Endothelial cell of umbilical vein (primary cell): ENCODE measurements at regions not wholly inside any gene's neighbourhood (a gene's known extent, or its start where the extent isn't known, plus 50 kb on each side); places are given as distances from the start of the nearest gene placed in this dataset.

Source experiments
- BruUV-seq: library from RNA; stranded (reverse); fragments of 400-500 nt; replicated peaks from 2 replicates; lab custom pipeline; 2021; lab: Mats Ljungman, UMichigan
- CTCF ChIA-PET: fragments of 300-600, 350-600 bp; sonication (Branson Sonifier 250); formaldehyde crosslinking; loops from one replicate; lab custom pipeline; 2021; ENCODE audit warnings: antibody characterized with exemption, inconsistent platforms; lab: Charles Lee
- POLR2A ChIA-PET: fragments of 300-600, 350-600 bp; sonication (Branson Sonifier 250); formaldehyde crosslinking; loops from one replicate; lab custom pipeline; 2021; ENCODE audit warnings: antibody characterized with exemption, inconsistent platforms; lab: Charles Lee
- DNase-seq: peaks from one replicate; pipeline ENCODE4 v3.0.0-alpha.2; 2011; ENCODE audit warnings: low read depth, low spot score
- FAIRE-seq: peaks from 2 replicates; lab custom pipeline; 2011; peaks lifted over from hg19 to GRCh38; lab: Jason Lieb, UNC
- H2AFZ ChIP-seq: 2 replicates; pipeline ENCODE4 v1.6.0; 2012; ENCODE audit warnings: low read depth, low read length, control low read depth, inconsistent platforms
- H3K27ac ChIP-seq: 2 replicates; pipeline ENCODE4 v1.5.1; 2011; ENCODE audit warnings: low read depth, mild to moderate bottlenecking, control low read depth, low read length, moderate library complexity; ENCODE audit not compliant: insufficient read depth
- H3K27me3 ChIP-seq, 2 experiments: 2 replicates each; pipeline versions ENCODE4 v1.6.0 to v1.6.1; 2011; ENCODE audit warnings: low read length in 2 of 2, mixed read lengths in 1 of 2; ENCODE audit not compliant: control insufficient read depth in 2 of 2, insufficient read depth in 2 of 2
- H3K36me3 ChIP-seq, 2 experiments: 2 replicates in 1 of 2; 3 replicates in 1 of 2; pipeline ENCODE4 v1.5.1; 2011; ENCODE audit warnings: low read length in 2 of 2, mild to moderate bottlenecking in 1 of 2, moderate library complexity in 1 of 2; ENCODE audit not compliant: control insufficient read depth in 2 of 2, insufficient read depth in 2 of 2; ENCODE audit errors: extremely low read depth in 1 of 2
- H3K4me1 ChIP-seq: 3 replicates; pipeline ENCODE4 v1.5.1; 2011; ENCODE audit warnings: mild to moderate bottlenecking, low read length; ENCODE audit not compliant: control insufficient read depth, insufficient read depth; ENCODE audit errors: extremely low read depth
- H3K4me2 ChIP-seq: 2 replicates; pipeline ENCODE4 v1.6.1; 2011; ENCODE audit warnings: low read length, control low read depth, mixed read lengths; ENCODE audit not compliant: insufficient read depth
- H3K4me3 ChIP-seq, 3 experiments: fragments of 200-600 bp in 1 of 3; sonication (generic), shearing (Covaris generic) in 1 of 3; replicated peaks in 1 of 3; 2 replicates each; pipeline ENCODE4 v1.5.1; 2011 to 2016; ENCODE audit warnings: control low read depth in 3 of 3, low read length in 3 of 3, mild to moderate bottlenecking in 2 of 3, inconsistent platforms in 1 of 3, low read depth in 1 of 3, moderate library complexity in 1 of 3; ENCODE audit not compliant: insufficient read depth in 1 of 3
- H3K79me2 ChIP-seq: 2 replicates; pipeline ENCODE4 v1.6.0; 2012; ENCODE audit warnings: low read length, inconsistent platforms; ENCODE audit not compliant: control insufficient read depth, insufficient read depth
- H3K9ac ChIP-seq: replicated peaks from 2 replicates; pipeline ENCODE3; 2011; ENCODE audit warnings: low read length, control low read depth; ENCODE audit not compliant: insufficient read depth; ENCODE audit errors: extremely low read depth
- H3K9me1 ChIP-seq: replicated peaks from 3 replicates; pipeline ENCODE4 v1.6.0; 2011; ENCODE audit warnings: mild to moderate bottlenecking, low read length; ENCODE audit not compliant: control insufficient read depth, insufficient read depth; ENCODE audit errors: extremely low read depth
- H3K9me3 ChIP-seq: replicated peaks from 2 replicates; pipeline ENCODE4 v1.5.1; 2012; ENCODE audit warnings: low read length, inconsistent platforms; ENCODE audit not compliant: control insufficient read depth, insufficient read depth
- H4K20me1 ChIP-seq: replicated peaks from 2 replicates; pipeline ENCODE3; 2011; ENCODE audit warnings: mild to moderate bottlenecking, low read length; ENCODE audit not compliant: control insufficient read depth, insufficient read depth; ENCODE audit errors: extremely low read depth
- EZH2 ChIP-seq: IDR thresholded peaks from 2 replicates; pipeline ENCODE4 v1.6.1; 2012; ENCODE audit warnings: borderline replicate concordance, low read depth, mild to moderate bottlenecking, moderate library complexity, low read length, inconsistent platforms; ENCODE audit not compliant: severe bottlenecking
- FOS ChIP-seq: IDR thresholded peaks from 2 replicates; pipeline ENCODE4 v1.6.1; 2011; ENCODE audit warnings: mild to moderate bottlenecking, low read length, moderate library complexity, borderline replicate concordance; ENCODE audit not compliant: insufficient read depth
- GATA2 ChIP-seq: IDR thresholded peaks from 2 replicates; pipeline ENCODE4 v1.7.0; 2011; ENCODE audit warnings: low read depth, mild to moderate bottlenecking, moderate library complexity, mixed read lengths, low read length; ENCODE audit not compliant: insufficient read length, insufficient read depth
- JUN ChIP-seq: IDR thresholded peaks from 2 replicates; pipeline ENCODE4 v1.6.1; 2011; ENCODE audit warnings: borderline replicate concordance, low read depth; ENCODE audit not compliant: insufficient read length, insufficient read depth
- MYC ChIP-seq: IDR thresholded peaks from one replicate; pipeline ENCODE4 v1.6.1; 2011; ENCODE audit warnings: mild to moderate bottlenecking, low read depth, low read length
- POLR2A ChIP-seq: IDR thresholded peaks from 2 replicates; pipeline ENCODE4 v1.6.1; 2012; ENCODE audit warnings: low read depth, mild to moderate bottlenecking, control low read depth, low read length
- POLR2AphosphoS5 ChIP-seq: IDR thresholded peaks from 2 replicates; pipeline ENCODE4 v1.6.1; 2012; ENCODE audit warnings: low read depth, mild to moderate bottlenecking, control low read depth, low read length, moderate library complexity; ENCODE audit not compliant: insufficient read depth
- dilution Hi-C: fragments of 300-500 bp; cut with MboI; formaldehyde crosslinking; loops from one replicate; pipeline ENCODE4 v1.15.0; 2019; ENCODE audit warnings: low sequenced_read_pairs; ENCODE audit not compliant: extremely low pct_ligation_motif_present
- intact Hi-C: fragments of 100-400 bp; cut with micrococcal nuclease; formaldehyde crosslinking; loops from one replicate; pipeline ENCODE4 v1.10.0; 2022
- TF ChIP-seq, protein P1 (sequence below): IDR thresholded peaks from 2 replicates; pipeline ENCODE4 v1.6.1; 2011; ENCODE audit not compliant: insufficient read depth, insufficient read length
- TF ChIP-seq, protein P2 (sequence below), 2 donors: IDR thresholded peaks; 1 replicate in 1 of 2; 2 replicates in 1 of 2; pipeline ENCODE4 v1.5.1; 2011; ENCODE audit warnings: low read length in 2 of 2, mild to moderate bottlenecking in 2 of 2, moderate library complexity in 2 of 2, control low read depth in 1 of 2, inconsistent platforms in 1 of 2, low read depth in 1 of 2; ENCODE audit not compliant: insufficient read depth in 1 of 2; ENCODE audit errors: extremely low read depth in 1 of 2

GRCh38 chr2:60106836-60107529, 446.5 kb downstream of the BCL11A start:
- ChIA-PET CTCF (no interaction called here), POLR2A (no interaction called here)
- dilution Hi-C loops: no loop called here
- Histone ChIP-seq H3K27me3 (no peaks in the 10 kb centered on the region), H2AFZ (no peak overlapping the region), H4K20me1 (no peaks in the 10 kb centered on the region), H3K79me2 (no peaks in the 10 kb centered on the region), H3K36me3 (no peaks in the 10 kb centered on the region), H3K4me2 (no peak overlapping the region), H3K4me3 (no peak overlapping the region), H3K9me3 (no peaks in the 10 kb centered on the region), H3K9me1 (no peaks in the 10 kb centered on the region), H3K9ac (no peak overlapping the region), H3K27ac (no peak overlapping the region), H3K4me1 (no peaks in the 10 kb centered on the region)
- intact Hi-C loops: no loop called here
- BruUV-seq: no TSS peak
- DNase-seq (no peak), FAIRE-seq (no peak)
- no peak for TF ChIP-seq EZH2
- TF ChIP-seq, protein P1, sequence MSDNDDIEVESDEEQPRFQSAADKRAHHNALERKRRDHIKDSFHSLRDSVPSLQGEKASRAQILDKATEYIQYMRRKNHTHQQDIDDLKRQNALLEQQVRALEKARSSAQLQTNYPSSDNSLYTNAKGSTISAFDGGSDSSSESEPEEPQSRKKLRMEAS: no peak
- no peak for TF ChIP-seq FOS
- TF ChIP-seq JUN: no peak
- TF ChIP-seq MYC: no peak
- TF ChIP-seq, protein P2, sequence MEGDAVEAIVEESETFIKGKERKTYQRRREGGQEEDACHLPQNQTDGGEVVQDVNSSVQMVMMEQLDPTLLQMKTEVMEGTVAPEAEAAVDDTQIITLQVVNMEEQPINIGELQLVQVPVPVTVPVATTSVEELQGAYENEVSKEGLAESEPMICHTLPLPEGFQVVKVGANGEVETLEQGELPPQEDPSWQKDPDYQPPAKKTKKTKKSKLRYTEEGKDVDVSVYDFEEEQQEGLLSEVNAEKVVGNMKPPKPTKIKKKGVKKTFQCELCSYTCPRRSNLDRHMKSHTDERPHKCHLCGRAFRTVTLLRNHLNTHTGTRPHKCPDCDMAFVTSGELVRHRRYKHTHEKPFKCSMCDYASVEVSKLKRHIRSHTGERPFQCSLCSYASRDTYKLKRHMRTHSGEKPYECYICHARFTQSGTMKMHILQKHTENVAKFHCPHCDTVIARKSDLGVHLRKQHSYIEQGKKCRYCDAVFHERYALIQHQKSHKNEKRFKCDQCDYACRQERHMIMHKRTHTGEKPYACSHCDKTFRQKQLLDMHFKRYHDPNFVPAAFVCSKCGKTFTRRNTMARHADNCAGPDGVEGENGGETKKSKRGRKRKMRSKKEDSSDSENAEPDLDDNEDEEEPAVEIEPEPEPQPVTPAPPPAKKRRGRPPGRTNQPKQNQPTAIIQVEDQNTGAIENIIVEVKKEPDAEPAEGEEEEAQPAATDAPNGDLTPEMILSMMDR (IDR thresholded peaks at IDR 0.05; ENCODE audit: extremely low read depth in 1 of 2, insufficient read depth in 1 of 2, low read depth in 1 of 2, low read length in 2 of 2): no peak
- no peak for TF ChIP-seq POLR2AphosphoS5
- no peak for TF ChIP-seq POLR2A
- no peak for TF ChIP-seq GATA2
